DLD1 (cell line): ENCODE measurements at regions not wholly inside any gene's neighbourhood (a gene's known extent, or its start where the extent isn't known, plus 50 kb on each side); places are given as distances from the start of the nearest gene placed in this dataset.
"Not testable (repeated sequence)": the region's sequence is repeated elsewhere in the genome, so short reads cannot be mapped to it uniquely, and the experiment has no call there.

ENCODE experiments used
- in situ Hi-C: cut with HindIII; loops from 2 replicates; pipeline ENCODE4 v1.10.0; 2017; ENCODE audit warnings: low sequenced_read_pairs

DNA sequence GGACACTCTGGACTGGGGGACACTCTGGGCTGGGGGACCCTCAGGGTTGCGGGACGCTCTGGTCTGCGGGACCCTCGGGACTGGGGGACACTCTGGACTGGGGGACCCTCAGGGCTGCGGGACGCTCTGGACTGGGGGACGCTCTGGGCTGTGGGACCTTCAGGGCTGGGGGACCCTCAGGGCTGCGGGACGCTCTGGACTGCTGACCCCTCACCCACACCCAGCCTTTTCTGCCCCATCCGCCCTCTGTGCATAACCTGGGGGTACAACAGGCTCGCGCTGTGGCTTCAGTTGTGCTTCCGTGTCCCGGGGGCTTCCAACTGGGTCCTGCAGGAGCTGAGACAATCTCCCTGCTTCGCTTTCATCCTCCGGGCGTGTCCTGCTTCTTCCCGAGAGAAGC lies 766.0 kb downstream of the TRIML1 start:
- in situ Hi-C loops: no loop called here

DNA sequence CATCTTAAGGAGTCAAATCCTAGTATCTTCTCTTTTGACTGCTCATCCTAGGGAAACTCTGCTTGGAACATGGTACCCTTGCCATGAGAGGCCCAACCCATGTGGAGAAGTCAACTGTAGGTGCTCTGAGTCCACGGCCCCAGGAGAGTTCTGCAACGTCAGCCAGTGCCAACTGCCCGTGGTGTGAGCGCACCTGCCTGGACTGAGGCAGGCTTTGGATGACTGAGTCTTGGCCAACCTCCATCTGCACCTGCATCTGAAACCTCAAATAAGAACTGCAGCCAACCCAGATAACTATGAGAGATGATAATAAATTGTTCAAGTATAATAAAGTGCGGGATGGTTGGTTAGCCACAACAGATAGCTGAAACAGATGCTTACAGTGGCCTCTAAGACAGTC lies 772.0 kb downstream of the TRIML1 start:
- in situ Hi-C loops: no loop called here

DNA sequence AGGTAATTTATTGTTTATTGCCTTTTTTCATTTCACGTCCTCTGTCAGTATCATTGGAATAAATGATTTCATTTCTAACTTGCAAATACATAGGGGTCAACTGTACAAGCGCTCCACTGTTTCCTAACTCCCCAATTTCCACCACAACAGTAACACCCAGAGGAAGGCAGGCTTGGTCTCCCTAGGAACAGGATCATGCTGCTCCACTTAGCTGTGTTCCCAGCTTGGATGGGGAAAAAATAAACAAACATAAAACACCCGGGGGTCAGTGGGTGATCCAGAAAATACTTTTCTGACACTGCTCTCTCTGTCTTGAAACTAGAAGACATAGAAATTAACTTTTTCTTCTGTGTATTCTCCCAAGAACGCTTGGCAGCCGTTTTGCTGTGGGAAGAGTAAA lies 772.5 kb downstream of the TRIML1 start:
- in situ Hi-C loops: no loop called here

DNA sequence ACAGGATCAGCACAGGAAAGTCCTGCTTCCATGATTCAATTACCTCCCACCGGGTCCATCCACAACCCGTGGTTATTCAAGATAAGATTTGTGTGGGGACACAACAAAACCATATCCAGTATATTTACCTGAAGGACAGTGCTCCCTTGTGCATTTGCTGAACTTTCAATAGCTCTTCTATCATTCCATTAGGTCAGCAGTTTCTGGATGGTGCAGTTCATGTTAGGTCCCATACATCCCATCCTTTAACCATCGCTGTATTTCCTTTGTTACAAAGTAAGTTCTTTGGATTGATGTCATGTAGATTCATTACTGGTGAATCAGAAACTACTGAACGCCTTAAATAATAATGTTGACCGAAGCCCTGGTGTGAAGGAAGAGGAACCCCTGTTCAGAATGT lies 775.9 kb downstream of the TRIML1 start:
- in situ Hi-C loops: no loop called here

DNA sequence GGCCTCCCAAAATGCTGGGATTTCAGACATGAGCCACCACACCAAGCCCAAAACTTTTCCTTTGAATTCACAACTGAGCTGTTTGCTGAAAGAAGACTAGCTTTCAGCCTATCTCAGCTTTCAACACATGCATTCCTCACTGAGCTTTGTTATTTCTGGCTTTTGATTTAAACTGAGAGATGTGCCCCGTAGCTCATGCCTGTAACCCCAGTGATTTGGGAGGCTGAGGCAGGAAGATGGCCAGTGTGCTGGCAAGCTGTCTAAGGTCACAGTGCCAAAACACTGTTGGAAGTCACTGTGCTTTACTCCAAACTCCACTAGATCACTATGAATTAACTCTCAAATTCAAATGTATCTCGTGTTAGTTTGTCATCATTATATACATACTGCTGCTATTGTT lies 779.5 kb downstream of the TRIML1 start:
- in situ Hi-C loops: no loop called here

DNA sequence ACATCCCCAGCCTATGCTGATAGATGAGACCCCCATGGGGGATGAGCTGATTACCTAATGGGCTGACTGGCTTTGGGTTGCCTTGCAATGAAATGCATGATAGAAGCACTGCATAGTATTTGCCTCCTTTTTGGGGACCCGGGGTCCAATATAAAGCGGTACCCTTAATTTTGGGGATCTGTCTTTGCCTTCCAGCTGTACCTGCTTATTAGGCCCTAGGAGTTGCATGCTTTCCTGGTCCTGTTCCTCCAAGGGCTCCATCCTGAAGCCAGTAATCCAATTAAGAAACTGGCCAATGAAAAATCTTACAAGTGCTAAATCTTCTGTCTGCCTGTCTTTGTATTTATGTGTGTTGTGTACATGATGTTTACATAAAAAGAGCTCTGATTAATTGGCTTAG lies 791.6 kb downstream of the TRIML1 start:
- in situ Hi-C loops: no loop called here

DNA sequence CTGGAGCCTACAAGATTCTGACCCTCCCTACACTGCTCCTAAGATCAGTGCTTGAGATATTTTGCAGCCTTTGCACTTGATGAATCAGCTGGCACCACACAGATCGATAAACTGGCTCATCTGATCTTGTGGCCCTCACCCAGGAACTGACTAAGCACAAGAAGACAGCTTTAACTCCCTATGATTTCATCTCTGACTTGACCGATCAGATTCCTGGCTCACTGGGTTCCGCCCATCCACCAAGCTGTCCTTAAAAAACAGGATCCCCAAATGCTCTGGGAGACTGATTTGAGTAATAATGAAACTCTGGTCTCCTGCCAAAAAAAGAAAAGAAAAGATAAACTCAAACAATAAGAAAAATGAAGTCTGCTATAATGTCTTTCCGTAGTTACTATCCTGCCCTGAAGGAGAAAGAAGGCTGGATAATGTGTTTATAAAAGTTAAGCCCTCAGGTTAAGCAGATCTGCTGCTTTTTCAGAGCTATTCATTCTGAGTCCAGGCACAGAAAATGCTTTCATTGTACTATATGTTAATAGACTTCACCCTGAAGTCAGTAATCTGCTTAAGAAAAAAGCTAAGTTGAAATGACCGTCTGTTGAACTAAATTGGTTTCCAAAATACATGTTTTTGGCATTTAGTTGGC lies 795.2 kb downstream of the TRIML1 start:
- in situ Hi-C loops: no loop called here

DNA sequence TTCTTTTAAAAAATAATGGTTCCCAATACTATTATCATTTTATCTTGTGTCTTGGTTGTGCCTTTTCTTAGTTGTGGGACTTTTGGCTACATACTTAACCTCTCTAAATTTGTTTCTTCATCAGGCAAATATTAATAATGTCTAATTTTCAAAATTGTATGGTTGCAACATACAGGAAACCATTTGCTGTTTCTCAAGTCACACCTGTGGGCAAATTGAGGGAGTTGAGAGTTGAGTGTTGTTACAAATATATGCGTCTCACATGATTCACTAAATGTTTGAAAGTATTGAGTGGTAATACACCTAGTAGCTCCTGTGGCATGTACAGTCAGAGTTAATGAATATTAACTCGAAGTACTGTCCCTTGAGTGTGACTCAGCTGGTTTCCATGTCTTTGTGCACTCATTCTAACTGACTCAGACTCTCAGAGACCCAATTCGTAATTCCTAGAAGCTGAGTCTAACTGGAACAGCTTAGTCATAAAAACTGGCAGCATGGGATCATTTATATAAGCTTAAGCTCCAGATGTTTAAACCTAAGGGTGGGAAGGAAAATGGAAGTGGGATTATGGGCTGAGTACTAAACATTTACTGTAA lies 802.4 kb downstream of the TRIML1 start:
- in situ Hi-C loops: no loop called here

DNA sequence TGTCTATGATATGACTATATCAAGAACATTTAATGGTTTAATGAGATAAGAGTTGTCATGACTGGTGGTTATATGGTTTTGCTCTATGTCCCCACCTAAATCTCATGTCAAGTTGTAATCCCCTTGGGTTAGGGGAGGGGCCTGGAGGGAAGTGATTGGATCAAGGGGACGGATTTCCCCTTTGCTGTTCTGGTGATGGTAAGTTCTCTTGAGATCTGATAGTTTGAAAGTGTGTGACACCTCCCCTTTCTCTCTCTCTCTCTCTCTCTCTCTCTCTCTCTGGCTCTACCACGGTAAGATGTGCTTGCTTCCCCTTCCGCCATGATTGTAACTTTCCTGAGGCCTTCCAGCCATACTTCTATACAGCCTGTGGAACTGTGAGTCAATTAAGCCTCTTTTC lies 803.4 kb downstream of the TRIML1 start:
- in situ Hi-C loops: no loop called here

DNA sequence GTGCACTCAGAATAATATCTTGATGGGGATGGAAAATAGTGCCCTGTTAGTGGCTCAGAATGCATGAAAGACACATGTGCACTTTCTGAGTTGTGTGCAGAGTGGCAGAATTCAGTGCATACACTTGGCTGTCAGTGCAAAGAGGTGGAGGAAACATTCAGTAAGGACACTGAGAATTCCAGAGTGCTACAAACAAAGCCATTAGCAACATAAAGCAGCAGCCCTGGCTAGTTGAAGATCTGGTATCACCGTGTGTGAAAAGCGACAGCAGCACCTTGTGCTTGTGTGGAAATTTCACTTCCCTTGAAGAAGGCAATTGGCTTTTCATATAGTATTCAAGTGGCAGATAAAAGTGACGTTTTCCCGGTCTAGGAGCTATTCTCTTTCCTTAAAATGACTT lies 810.4 kb downstream of the TRIML1 start:
- in situ Hi-C loops: no loop called here

DNA sequence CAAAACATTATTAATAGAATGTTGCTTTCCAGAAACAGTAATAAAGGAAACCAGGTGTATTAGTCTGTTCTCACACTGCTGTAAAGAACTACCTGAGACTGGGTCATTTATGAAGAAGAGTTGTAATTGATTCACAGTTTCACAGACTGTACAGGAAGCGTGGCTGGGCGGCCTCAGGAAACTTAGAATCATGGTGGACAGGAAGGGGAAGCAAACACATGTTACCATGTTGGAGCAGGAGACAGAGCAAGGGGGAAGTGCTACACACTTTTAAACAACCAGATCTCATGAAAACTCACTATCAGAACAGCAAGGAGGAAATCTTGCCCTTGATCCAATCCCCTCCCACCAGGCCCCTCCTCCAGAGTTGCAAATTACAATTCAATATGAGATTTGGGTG lies 815.8 kb downstream of the TRIML1 start:
- in situ Hi-C loops: no loop called here

DNA sequence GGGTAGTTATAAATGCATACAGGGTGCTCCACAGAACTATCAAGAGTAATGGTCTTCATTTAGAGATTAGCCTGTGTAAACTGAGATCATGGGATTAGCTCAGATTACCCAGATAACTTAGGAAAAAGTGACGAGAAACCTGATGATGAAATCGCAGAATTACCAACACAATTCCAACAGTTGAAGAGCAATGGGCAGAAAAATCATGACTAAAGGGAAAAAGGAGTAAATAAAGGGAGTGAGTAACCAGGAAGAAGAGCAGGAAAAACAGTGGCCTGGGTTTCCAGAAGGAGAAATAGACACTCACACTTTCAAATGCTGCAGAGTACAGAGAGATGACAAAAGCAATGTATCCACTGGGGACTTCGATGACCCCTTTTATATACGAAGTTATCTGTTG lies 817.3 kb downstream of the TRIML1 start:
- in situ Hi-C loops: no loop called here

DNA sequence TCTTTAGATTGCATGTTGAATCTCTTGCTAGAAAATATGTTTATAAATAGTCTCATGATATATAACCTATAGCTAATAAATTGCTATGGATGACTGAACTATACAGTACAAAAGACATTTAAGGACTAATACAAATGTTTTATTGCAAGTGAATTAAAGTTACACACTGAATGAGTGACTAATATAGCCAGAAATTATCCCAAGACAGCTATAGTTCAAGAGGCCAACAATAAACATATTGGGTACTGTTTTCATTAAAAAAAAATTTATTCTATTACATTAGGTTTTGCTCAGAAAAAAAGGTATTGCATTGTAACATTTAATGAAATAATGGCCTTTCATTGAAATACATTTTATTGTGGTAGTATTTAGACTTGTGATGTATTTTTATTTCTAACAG lies 819.1 kb downstream of the TRIML1 start:
- in situ Hi-C loops: no loop called here

DNA sequence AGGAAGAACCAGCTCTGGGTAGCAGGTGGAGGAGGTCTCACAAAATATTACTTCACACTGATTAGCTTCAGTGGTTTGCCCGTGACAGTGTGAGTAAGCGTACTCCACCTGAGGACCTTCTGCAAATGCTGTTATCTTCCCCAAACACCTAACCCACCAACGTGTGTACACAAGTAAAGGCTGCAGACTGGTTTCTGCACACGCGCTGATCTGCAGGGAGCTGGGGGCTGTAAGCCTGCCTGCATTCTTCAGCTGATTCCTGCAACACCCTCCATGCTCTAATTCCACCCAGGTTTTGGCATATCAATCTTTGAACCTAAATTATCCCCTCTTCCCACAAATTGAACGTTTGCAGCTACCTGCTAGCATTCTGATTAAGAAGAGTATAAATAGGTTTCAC lies 820.2 kb downstream of the TRIML1 start:
- in situ Hi-C loops: no loop called here

DNA sequence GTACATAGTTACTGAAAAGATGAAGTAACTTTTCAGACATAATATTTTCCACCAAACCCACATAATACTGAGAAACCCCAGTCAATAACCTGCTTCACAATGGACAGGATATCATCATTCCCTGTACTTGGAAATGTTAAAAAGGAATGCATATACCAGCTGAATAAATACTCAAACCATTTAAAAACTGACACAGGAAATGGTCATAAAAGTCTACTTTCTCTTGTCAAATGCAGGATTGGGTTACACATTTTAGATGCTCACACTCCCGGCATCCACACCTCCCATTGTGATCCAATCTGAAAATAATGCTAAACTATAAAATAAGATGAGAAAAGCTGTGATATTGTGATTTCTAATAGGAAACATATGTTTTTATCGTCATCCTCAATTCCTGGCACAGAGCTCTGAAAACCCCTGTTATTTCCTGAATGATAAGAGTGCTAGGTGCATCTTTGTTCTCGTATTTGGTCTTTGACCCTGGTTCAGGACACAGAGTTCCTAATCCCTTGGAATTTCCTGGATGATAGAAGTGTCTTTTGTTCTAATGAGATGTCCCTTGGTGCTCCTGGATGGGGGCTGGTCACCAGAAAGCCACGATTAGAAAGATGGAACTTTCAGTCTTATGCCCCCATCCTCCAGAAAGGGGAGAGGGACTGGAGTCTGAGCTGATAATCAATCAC lies 821.3 kb downstream of the TRIML1 start:
- in situ Hi-C loops: no loop called here

DNA sequence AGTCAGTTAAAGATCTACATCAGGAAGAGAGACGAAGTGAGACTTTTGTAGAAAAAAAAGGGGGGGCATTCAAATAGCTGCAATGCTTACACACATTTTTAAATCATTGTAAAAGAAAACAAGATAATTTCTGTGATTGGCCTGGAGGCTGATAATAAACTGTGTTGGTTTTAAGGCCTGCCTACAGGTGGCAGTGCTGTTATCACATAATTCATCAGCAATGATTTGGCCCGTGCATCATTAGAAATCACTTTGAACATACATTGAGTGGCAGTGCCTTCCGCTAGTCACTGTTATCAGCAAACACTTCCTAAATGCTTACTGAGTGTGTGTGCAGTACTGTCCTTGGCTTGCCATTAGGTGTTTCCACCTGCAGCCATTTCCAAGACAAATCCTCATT lies 831.9 kb downstream of the TRIML1 start:
- in situ Hi-C loops: no loop called here

DNA sequence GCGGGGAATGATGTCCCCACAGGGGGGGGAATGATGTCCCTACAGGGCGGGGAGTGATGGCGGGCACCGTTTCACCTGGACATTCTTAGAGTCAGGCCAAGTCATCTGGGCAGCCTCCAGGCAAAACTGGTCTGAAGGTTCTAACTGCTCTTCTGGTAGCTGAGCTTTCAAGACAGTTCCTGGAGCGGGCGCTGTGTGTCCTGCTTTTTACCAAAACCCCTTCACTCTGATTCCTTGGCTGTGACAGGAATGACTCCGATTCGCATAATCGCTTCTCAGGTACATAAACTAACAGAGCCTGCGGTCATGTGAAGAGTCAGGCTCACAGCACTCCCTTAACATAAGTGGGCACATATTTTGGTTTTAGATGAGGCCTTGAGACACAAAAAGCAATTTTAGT lies 836.0 kb downstream of the TRIML1 start:
- in situ Hi-C loops: no loop called here

DNA sequence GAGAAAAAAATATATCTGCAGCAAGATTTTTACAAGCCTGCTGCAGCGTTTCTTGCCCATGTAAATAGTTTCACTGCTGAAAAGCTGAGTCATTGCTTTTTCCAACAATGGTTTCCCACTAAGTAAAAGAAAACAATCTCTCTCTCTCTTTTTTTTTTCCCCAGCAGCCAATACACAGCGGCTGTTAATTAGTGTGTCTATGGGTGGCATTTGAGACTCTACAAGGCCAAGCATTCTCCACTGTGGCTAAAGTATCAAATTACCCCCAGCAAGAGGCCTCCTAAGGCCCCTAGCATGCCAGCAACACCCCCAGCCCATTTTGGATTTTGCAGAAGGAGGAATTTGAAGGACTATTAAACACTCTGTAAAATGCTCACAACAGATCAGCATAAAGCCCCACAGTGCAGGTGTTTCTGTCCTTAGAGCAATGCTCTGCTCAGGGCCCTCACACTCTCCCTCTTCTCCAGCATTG lies 837.4 kb downstream of the TRIML1 start:
- in situ Hi-C loops: no loop called here

DNA sequence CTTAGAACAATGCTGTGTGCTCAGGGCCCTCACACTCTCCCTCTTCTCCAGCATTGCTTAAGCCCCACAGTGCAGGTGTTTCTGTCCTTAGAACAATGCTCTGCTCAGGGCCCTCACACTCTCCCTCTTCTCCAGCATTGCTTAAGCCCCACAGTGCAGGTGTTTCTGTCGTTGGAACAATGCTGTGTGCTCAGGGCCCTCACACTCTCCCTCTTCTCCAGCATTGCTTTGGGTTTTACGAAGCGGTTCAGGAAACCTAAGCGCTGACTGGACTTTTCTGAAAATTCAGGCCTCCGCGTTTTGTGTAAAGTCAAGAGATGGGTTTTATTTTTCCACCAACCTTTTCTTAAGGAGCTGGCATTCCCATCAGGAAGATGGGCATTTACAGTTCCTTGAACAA lies 838.0 kb downstream of the TRIML1 start:
- in situ Hi-C loops: not testable (repeated sequence)

DNA sequence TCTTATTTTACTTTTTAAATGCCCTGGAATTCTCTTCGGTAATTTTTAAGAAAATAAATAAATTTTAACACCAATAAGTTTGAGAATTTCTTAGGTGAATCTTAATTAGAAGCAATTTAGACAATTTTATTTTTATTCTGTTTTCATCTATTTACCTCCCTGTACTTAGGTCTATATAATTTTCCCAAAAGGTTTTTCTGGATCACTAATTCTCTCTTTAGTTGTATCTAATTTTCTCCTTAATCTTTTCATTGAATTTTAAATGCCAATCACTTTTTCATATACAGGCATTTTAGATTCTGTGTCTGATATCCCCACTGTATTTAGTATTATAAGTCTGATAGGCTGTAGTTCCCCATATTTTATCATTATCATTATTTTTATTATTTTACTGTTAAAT lies 845.3 kb downstream of the TRIML1 start:
- in situ Hi-C loops: no loop called here

DNA sequence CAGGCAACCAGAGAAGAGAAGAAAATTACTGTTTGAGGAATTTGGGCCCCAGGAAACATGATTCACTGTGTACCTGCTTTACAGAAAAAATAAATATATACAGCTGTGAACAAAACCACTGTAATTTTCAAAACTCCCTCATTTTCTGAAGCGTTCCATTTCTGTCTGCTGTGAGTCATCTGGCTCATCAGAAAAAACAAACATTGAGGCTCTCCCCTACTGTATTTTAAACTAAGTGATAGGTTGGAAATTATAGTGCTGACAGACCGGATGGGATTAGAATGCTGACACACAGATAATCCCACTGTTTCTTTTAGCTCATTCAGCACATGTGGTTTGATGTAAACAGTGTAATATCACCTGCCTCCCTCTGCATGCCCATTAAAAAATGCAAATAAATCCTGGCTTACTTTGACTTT lies 847.0 kb downstream of the TRIML1 start:
- in situ Hi-C loops: no loop called here

DNA sequence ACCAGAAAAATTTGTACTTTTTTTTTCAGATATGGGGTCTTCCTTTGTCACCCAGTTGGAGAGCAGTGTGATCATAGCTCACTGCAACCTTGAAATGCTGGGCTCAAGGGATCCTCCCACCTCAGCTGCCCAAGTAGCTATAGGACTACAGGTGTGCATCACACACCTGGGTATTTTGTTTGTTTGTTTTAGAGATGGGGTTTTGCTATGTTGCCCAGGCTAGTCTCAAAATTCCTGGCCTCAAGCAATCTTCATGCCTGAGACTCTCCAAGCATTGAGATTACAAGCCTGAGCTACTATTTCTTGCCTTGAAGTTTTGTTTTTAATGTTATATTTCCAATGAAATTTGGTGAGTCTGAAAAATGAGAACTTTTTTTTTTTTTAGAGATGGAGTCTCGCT lies 847.8 kb downstream of the TRIML1 start:
- in situ Hi-C loops: no loop called here
